ENCODE measurements at regions not wholly inside any gene's neighbourhood (a gene's known extent, or its start where the extent isn't known, plus 50 kb on each side); places are given as distances from the start of the nearest gene placed in this dataset.
"Not testable (repeated sequence)": the region's sequence is repeated elsewhere in the genome, so short reads cannot be mapped to it uniquely, and the experiment has no call there.

GRCh38 chr4:156321203-156321602 is 367.5 kb upstream of the CTSO start:
- peak; percentile 66 to 67 for DNase-seq (ENCODE audit: low read depth in 2 of 2)

GRCh38 chr4:156313497-156313896 is 359.8 kb upstream of the CTSO start:
- no peak for DNase-seq (ENCODE audit: low read depth in 2 of 2)

- peak in 1 of 2 experiments; percentile 20 for DNase-seq (ENCODE audit: low read depth in 2 of 2)
Observed at GRCh38 chr4:156312261-156312847, 358.7 kb upstream of the CTSO start.

- DNase-seq (ENCODE audit: low read depth in 2 of 2) = no peak
Observed at GRCh38 chr4:156309031-156309430, 355.4 kb upstream of the CTSO start.

- no peak for DNase-seq (ENCODE audit: low read depth in 2 of 2)
Observed at GRCh38 chr4:156303708-156304107, 350.0 kb upstream of the CTSO start.

GRCh38 chr4:156298230-156298629 is 344.6 kb upstream of the CTSO start:
- DNase-seq (ENCODE audit: low read depth in 2 of 2) = peak; percentile 91 to 92

- no peak for DNase-seq (ENCODE audit: low read depth in 2 of 2)
Observed at GRCh38 chr4:156295676-156296195, 342.1 kb upstream of the CTSO start.

GRCh38 chr4:156294577-156294976 is 340.9 kb upstream of the CTSO start:
- DNase-seq (ENCODE audit: low read depth in 2 of 2) = peak; percentile 82 to 84

- DNase-seq (ENCODE audit: low read depth in 2 of 2) = peak; percentile 89 to 90
Observed at GRCh38 chr4:156293657-156294297, 340.1 kb upstream of the CTSO start.

- peak; percentile 66 to 70 for DNase-seq (ENCODE audit: low read depth in 2 of 2)
Observed at GRCh38 chr4:156291317-156291716, 337.7 kb upstream of the CTSO start.

GRCh38 chr4:156290811-156291210 is 337.1 kb upstream of the CTSO start:
- DNase-seq (ENCODE audit: low read depth in 2 of 2) = peak; percentile 52 to 66

GRCh38 chr4:156290026-156290425 is 336.4 kb upstream of the CTSO start:
- DNase-seq (ENCODE audit: low read depth in 2 of 2) = not testable (repeated sequence)

- no peak for DNase-seq (ENCODE audit: low read depth in 2 of 2)
Observed at GRCh38 chr4:156280686-156281085, 327.0 kb upstream of the CTSO start.

- DNase-seq (ENCODE audit: low read depth in 2 of 2) = no peak
Observed at GRCh38 chr4:156265407-156265806, 311.7 kb upstream of the CTSO start.

- DNase-seq (ENCODE audit: low read depth in 2 of 2) = no peak
Observed at GRCh38 chr4:156261230-156261629, 307.6 kb upstream of the CTSO start.

- DNase-seq (ENCODE audit: low read depth in 2 of 2) = no peak
Observed at GRCh38 chr4:156255230-156256007, 301.8 kb upstream of the CTSO start.

GRCh38 chr4:156252358-156252921 is 298.8 kb upstream of the CTSO start:
- DNase-seq (ENCODE audit: low read depth in 2 of 2) = no peak

GRCh38 chr4:156251373-156252065 is 297.9 kb upstream of the CTSO start:
- DNase-seq (ENCODE audit: low read depth in 2 of 2) = no peak

- no peak for DNase-seq (ENCODE audit: low read depth in 2 of 2)
Observed at GRCh38 chr4:156248917-156249316, 295.3 kb upstream of the CTSO start.

- DNase-seq (ENCODE audit: low read depth in 2 of 2) = no peak
Observed at GRCh38 chr4:156247470-156247869, 293.8 kb upstream of the CTSO start.

GRCh38 chr4:156243015-156243414 is 289.3 kb upstream of the CTSO start:
- no peak for DNase-seq (ENCODE audit: low read depth in 2 of 2)

GRCh38 chr4:156242390-156242789 is 288.7 kb upstream of the CTSO start:
- DNase-seq (ENCODE audit: low read depth in 2 of 2) = no peak
